H9 (cell line): ENCODE measurements at regions not wholly inside any gene's neighbourhood (a gene's known extent, or its start where the extent isn't known, plus 50 kb on each side); places are given as distances from the start of the nearest gene placed in this dataset.

Experiments
- DNase-seq: peaks from one replicate; pipeline ENCODE4 v3.0.0-alpha.2; 2017
- H2AFZ ChIP-seq: one replicate; pipeline ENCODE4 v1.6.1; 2013; ENCODE audit warnings: mild to moderate bottlenecking, low read length, control low read depth, moderate library complexity
- H2AK5ac ChIP-seq: 2 replicates; pipeline ENCODE4 v1.6.1; 2013; ENCODE audit warnings: low read length, control low read depth, mixed read lengths; ENCODE audit not compliant: insufficient read length
- H2BK120ac ChIP-seq: one replicate; pipeline ENCODE4 v1.6.1; 2013; ENCODE audit warnings: low read depth, mild to moderate bottlenecking, low read length, control low read depth, inconsistent platforms; ENCODE audit not compliant: poor library complexity, severe bottlenecking
- H2BK12ac ChIP-seq: 2 replicates; pipeline ENCODE4 v1.6.1; 2013; ENCODE audit warnings: low read length, control low read depth, mixed read lengths, low read depth; ENCODE audit not compliant: insufficient read length
- H2BK15ac ChIP-seq: 2 replicates; pipeline ENCODE4 v1.6.1; 2013; ENCODE audit warnings: low read depth, low read length, control low read depth
- H2BK20ac ChIP-seq: one replicate; pipeline ENCODE4 v1.6.1; 2013; ENCODE audit warnings: low read depth, mild to moderate bottlenecking, low read length, control low read depth, inconsistent platforms; ENCODE audit not compliant: poor library complexity, severe bottlenecking
- H2BK5ac ChIP-seq: 2 replicates; pipeline ENCODE4 v1.6.1; 2013; ENCODE audit warnings: low read length, control low read depth, mixed read lengths; ENCODE audit not compliant: insufficient read length
- H3K14ac ChIP-seq: 2 replicates; pipeline ENCODE4 v1.6.1; 2013; ENCODE audit warnings: low read length, control low read depth; ENCODE audit not compliant: insufficient read depth
- H3K18ac ChIP-seq: 2 replicates; pipeline ENCODE4 v1.6.1; 2013; ENCODE audit warnings: low read depth, mild to moderate bottlenecking, mixed read lengths, low read length, control low read depth; ENCODE audit not compliant: insufficient read length
- H3K23ac ChIP-seq: 2 replicates; pipeline ENCODE4 v1.6.1; 2013; ENCODE audit warnings: low read length, control low read depth, mixed read lengths, low read depth; ENCODE audit not compliant: insufficient read length
- H3K23me2 ChIP-seq: 2 replicates; pipeline ENCODE4 v1.6.1; 2013; ENCODE audit warnings: low read depth, mild to moderate bottlenecking, mixed read lengths, low read length, control low read depth; ENCODE audit not compliant: insufficient read length, poor library complexity, severe bottlenecking
- H3K27ac ChIP-seq: 2 replicates; pipeline ENCODE4 v1.5.1; 2013; ENCODE audit warnings: low read length, control low read depth, mixed read lengths, low read depth; ENCODE audit not compliant: insufficient read length
- H3K27me3 ChIP-seq: 2 replicates; pipeline ENCODE4 v1.6.1; 2013; ENCODE audit warnings: low read length, control low read depth, inconsistent platforms; ENCODE audit not compliant: insufficient read depth
- H3K4ac ChIP-seq: 2 replicates; pipeline ENCODE4 v1.6.1; 2013; ENCODE audit warnings: low read depth, mild to moderate bottlenecking, control low read depth, inconsistent platforms, low read length, moderate library complexity
- H3K4me1 ChIP-seq: 2 replicates; pipeline ENCODE4 v1.6.1; 2013; ENCODE audit warnings: low read length, control low read depth, inconsistent platforms; ENCODE audit not compliant: insufficient read depth
- H3K4me2 ChIP-seq: 2 replicates; pipeline ENCODE4 v1.6.1; 2013; ENCODE audit warnings: low read length, control low read depth, mixed read lengths; ENCODE audit not compliant: insufficient read length, insufficient read depth
- H3K56ac ChIP-seq: 2 replicates; pipeline ENCODE4 v1.6.1; 2013; ENCODE audit warnings: low read depth, mild to moderate bottlenecking, mixed read lengths, low read length, control low read depth; ENCODE audit not compliant: insufficient read length
- H3K79me1 ChIP-seq: 2 replicates; pipeline ENCODE4 v1.6.1; 2013; ENCODE audit warnings: low read depth, mild to moderate bottlenecking, moderate library complexity, low read length, control low read depth, inconsistent platforms; ENCODE audit not compliant: insufficient read depth, poor library complexity, severe bottlenecking
- H3K79me2 ChIP-seq: 2 replicates; pipeline ENCODE4 v1.6.1; 2013; ENCODE audit warnings: low read length, control low read depth, inconsistent platforms; ENCODE audit not compliant: insufficient read depth
- H3K9ac ChIP-seq: 2 replicates; pipeline ENCODE4 v1.6.1; 2013; ENCODE audit warnings: low read length, control low read depth, mixed read lengths; ENCODE audit not compliant: insufficient read length; ENCODE audit errors: extremely low read depth
- H3K9me3 ChIP-seq: one replicate; pipeline ENCODE4 v1.6.1; 2013; ENCODE audit warnings: low read depth, low read length, inconsistent platforms; ENCODE audit not compliant: control insufficient read depth
- H3T11ph ChIP-seq: one replicate; pipeline ENCODE4 v1.6.1; 2013; ENCODE audit warnings: mild to moderate bottlenecking, low read length, control low read depth, inconsistent platforms
- H4K20me1 ChIP-seq: one replicate; pipeline ENCODE4 v1.6.1; 2013; ENCODE audit not compliant: control insufficient read depth, insufficient read length, insufficient read depth
- H4K5ac ChIP-seq: 2 replicates; pipeline ENCODE4 v1.6.1; 2013; ENCODE audit warnings: low read depth, mild to moderate bottlenecking, mixed read lengths, low read length, control low read depth; ENCODE audit not compliant: insufficient read length
- H4K8ac ChIP-seq: replicated peaks from 2 replicates; pipeline ENCODE4 v1.6.1; 2013; ENCODE audit warnings: low read length, control low read depth, mixed read lengths, low read depth; ENCODE audit not compliant: insufficient read length
- H4K91ac ChIP-seq: 2 replicates; pipeline ENCODE4 v1.6.1; 2013; ENCODE audit warnings: low read depth, mild to moderate bottlenecking, moderate library complexity, mixed read lengths, low read length, control low read depth; ENCODE audit not compliant: insufficient read length
- H3K27ac Mint-ChIP-seq, 3 experiments: 2 replicates in 2 of 3; 3 replicates in 1 of 3; pipeline ENCODE4 v1.8.0; 2020 to 2021; ENCODE audit warnings: mixed read lengths in 3 of 3, mild to moderate bottlenecking in 1 of 3, moderate library complexity in 1 of 3
- H3K27me3 Mint-ChIP-seq: 2 replicates; pipeline ENCODE4 v1.8.0; 2021; ENCODE audit warnings: low read depth, mild to moderate bottlenecking, moderate library complexity, mixed read lengths
- H3K36me3 Mint-ChIP-seq, 3 experiments: 2 replicates in 2 of 3; 3 replicates in 1 of 3; pipeline ENCODE4 v1.8.0; 2020 to 2021; ENCODE audit warnings: low read depth in 3 of 3, mixed read lengths in 3 of 3; ENCODE audit not compliant: insufficient read depth in 1 of 3
- H3K4me1 Mint-ChIP-seq, 2 experiments: 2 replicates each; pipeline ENCODE4 v1.8.0; 2020; ENCODE audit warnings: mixed read lengths in 2 of 2
- H3K4me3 Mint-ChIP-seq, 2 experiments: 2 replicates in 1 of 2; 3 replicates in 1 of 2; pipeline ENCODE4 v1.8.0; 2020 to 2021; ENCODE audit warnings: mild to moderate bottlenecking in 2 of 2, mixed read lengths in 2 of 2, moderate library complexity in 1 of 2
- H3K9me3 Mint-ChIP-seq, 2 experiments: 2 replicates in 1 of 2; 3 replicates in 1 of 2; pipeline ENCODE4 v1.8.0; 2020; ENCODE audit warnings: mild to moderate bottlenecking in 2 of 2, mixed read lengths in 2 of 2, moderate library complexity in 1 of 2
- CTCF ChIP-seq: fragments of 200-600 bp; sonication (generic); conservative IDR thresholded peaks from 3 replicates; pipeline ENCODE4 v1.8.0; 2021; ENCODE audit warnings: antibody characterized with exemption, mild to moderate bottlenecking
- WGBS: extraction: QIAGEN DNeasy Blood & Tissue Kit; methylation state at CpG from one replicate; pipeline ENCODE4 v1.1.7; 2013; ENCODE audit warnings: missing lambda C conversion rate, low lambda C conversion rate, mixed read lengths; ENCODE audit not compliant: insufficient read length; ENCODE audit errors: extremely low coverage; 5-methylcytosine and 5-hydroxymethylcytosine counted together

GRCh38 chr14:22264759-22265158 lies 324.3 kb downstream of the DAD1 start:
- H3K4me2 ChIP-seq, result no peak overlapping the region
- H3K4me1 Mint-ChIP-seq, result peaks cover 33 to 39% of the 10 kb centered on the region in 2 experiments
- H3K27me3 ChIP-seq, result no peaks in the 10 kb centered on the region
- H4K20me1 ChIP-seq, result no peaks in the 10 kb centered on the region
- H3K9ac ChIP-seq, result no peak overlapping the region
- H2AFZ ChIP-seq, result no peak overlapping the region
- H2BK12ac ChIP-seq, result no peak overlapping the region
- no peaks in the 10 kb centered on the region; the same call in 1 of the 2 replicates for H3K4me1 ChIP-seq
- no peaks in the 10 kb centered on the region for H3K27me3 Mint-ChIP-seq
- no peak overlapping the region for H3K23ac ChIP-seq
- no peak overlapping the region for H3K56ac ChIP-seq
- TF ChIP-seq CTCF, result no peak
- no peak overlapping the region for H4K8ac ChIP-seq
- no peaks in the 10 kb centered on the region for H3K23me2 ChIP-seq
- no CpG with 5 or more reads among the region's 1 CpG for WGBS
- H3K79me2 ChIP-seq, result no peaks in the 10 kb centered on the region
- no peak overlapping the region for H4K5ac ChIP-seq
- no peak overlapping the region for H3T11ph ChIP-seq
- no peak overlapping the region for H2AK5ac ChIP-seq
- H4K91ac ChIP-seq, result no peak overlapping the region
- H2BK120ac ChIP-seq, result no peak overlapping the region
- no peaks in the 10 kb centered on the region for H3K79me1 ChIP-seq
- H2BK5ac ChIP-seq, result no peak overlapping the region
- no peaks in the 10 kb centered on the region; a peak in 1 of 7 replicates for H3K36me3 Mint-ChIP-seq
- no peaks in the 10 kb centered on the region for H3K9me3 ChIP-seq
- H2BK20ac ChIP-seq, result no peak overlapping the region
- DNase-seq, result no peak
- H3K18ac ChIP-seq, result no peak overlapping the region
- H3K4ac ChIP-seq, result no peak overlapping the region
- no peak overlapping the region for H3K4me3 Mint-ChIP-seq
- no peak overlapping the region for H3K14ac ChIP-seq
- no peak overlapping the region for H3K27ac ChIP-seq
- peaks cover 0 to 2% of the 10 kb centered on the region in 2 experiments; a peak in 1 of 5 replicates for H3K9me3 Mint-ChIP-seq
- no peak overlapping the region; a peak in 1 of 7 replicates for H3K27ac Mint-ChIP-seq
- H2BK15ac ChIP-seq, result no peak overlapping the region
